ENCODE measurements at regions not wholly inside any gene's neighbourhood (a gene's known extent, or its start where the extent isn't known, plus 50 kb on each side); places are given as distances from the start of the nearest gene placed in this dataset.
A peak's percentile ranks its signal among the peaks of the same experiment; 100 is the strongest.

DNA sequence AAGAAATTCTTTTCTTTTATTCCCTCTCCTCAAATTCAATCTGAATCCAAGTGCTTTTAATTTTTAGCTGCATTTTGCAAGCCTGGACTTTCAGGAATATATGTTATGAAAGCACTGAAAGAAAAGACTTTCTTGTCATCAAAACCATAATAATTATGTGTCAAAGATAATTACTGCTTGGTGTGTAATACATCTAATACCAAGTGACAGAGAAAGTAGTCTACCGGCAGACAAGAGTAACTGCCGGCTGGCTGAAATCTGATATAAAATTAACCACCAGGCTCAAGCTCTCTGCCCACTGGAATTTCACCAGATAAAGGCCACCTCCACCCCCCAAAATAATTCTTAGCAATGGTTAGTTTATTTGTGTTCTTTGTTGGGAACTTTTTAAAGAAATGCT is 220.9 kb upstream of the CDIN1 start:
- ATAC-seq (ENCODE audit: poor library complexity) (no peak), DNase-seq (no peak)

DNA sequence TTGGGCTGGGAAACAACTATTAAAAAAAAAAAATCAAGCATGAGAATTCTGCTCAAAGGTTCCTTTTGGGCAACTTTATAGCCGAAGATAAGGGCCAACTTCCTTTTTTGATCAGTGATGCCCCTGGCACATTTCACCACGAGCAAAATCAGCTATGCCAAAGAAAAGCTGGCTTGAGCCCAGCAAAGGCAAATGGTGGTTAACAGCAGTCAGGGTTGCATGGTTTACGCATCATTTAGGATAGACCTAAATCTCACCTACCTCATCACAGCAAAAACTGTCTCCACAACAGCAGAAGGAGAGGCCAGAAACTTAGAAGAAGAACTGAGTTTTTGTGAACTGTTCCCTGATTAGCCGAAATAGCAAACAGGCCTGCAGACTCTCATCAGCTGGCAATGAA is 220.1 kb upstream of the CDIN1 start:
- intact Hi-C loops (cut with DNase I): no loop called here
- ATAC-seq (ENCODE audit: poor library complexity) (no peak), DNase-seq (no peak)

More for the DNA sequence above, 220.9 kb upstream of the CDIN1 start:
- intact Hi-C loops (cut with DNase I): no loop called here

DNA sequence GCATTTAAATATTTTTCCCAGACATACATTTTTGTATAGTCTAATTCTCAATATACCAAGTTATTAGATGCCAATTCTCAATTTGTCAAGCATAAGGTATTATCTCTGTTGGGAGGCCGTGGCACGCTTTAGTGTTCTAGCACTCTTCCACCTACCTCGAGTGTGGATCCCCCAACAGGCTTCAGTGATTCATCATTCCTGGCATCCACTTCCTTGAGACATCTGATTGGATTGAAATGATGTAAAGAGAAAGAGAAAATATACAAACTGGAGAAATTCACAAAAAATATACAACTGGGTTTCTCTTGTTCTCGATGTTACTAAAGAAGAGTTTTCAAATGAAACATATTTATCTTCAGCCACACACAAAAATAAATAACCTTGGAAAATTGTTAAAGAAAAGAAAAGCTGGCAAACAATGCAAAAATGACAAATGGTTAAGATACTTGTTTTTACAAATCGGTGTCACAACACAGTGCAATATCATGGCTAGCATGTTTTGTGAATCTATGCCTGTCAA is 218.0 kb upstream of the CDIN1 start:
- ATAC-seq (ENCODE audit: poor library complexity) (no peak), DNase-seq (no peak)
- intact Hi-C loops (cut with DNase I): no loop called here

DNA sequence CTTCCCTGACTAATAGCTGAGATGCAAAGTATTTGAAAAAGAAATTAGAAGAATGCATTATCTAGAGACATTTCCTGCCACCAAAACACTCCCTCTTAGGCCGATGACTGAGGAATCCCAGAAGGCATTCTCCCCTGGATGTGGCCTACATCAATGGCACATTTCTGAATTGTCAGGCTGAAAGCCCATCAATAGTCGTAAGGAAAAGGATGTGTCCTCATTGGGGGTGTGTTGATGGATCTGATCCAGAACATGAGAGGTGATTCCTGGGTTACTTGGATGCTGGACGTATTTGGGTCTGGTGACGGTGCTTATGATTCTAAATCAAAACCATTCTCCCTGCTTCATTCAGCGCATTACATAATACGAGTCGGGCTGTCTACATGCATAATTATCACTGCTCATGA is 216.9 kb upstream of the CDIN1 start:
- ATAC-seq (ENCODE audit: poor library complexity): peak; percentile 39
- DNase-seq: no peak
- intact Hi-C loops (cut with DNase I): no loop called here

DNA sequence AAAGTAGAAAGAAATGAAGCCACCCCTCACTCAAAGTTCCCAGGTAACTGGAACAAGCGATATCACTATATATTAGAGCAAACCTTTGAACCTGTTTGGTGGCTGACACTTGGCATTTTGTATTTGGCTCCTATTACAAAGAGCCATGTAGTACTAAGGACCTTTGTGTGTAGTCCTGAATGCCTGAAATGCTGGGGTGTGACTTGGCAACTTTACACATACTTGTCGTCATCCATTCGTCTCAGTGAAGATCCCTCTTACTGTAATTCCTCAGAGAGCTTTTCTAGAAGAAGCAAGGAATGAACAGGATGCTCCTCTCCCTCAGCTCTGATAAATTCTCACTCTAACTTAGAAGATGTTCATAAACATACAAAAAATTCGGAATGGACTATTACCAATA is 216.1 kb upstream of the CDIN1 start:
- ATAC-seq (ENCODE audit: poor library complexity) (peak; percentile 27), DNase-seq (no peak)
- intact Hi-C loops (cut with DNase I): no loop called here

DNA sequence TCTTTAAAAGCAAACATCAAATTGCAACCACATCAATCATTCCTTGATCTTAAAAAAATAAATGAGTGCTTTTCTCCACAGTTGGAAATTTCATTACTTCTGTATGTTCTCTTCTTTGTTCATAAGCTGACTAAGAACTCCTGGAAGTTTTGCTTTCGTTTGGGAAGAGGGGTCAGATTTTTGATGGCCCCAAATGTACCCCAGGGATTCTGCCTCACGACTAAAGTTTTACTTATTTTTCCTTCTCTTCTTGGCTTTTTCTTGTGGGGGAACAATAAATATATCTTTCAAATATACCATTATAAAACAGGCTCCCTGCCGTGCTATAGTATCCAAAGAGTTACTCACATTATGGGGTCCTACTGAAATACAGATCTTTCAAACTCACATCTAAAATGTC is 215.0 kb upstream of the CDIN1 start:
- intact Hi-C loops (cut with DNase I): no loop called here
- DNase-seq (no peak), ATAC-seq (ENCODE audit: poor library complexity) (no peak)

DNA sequence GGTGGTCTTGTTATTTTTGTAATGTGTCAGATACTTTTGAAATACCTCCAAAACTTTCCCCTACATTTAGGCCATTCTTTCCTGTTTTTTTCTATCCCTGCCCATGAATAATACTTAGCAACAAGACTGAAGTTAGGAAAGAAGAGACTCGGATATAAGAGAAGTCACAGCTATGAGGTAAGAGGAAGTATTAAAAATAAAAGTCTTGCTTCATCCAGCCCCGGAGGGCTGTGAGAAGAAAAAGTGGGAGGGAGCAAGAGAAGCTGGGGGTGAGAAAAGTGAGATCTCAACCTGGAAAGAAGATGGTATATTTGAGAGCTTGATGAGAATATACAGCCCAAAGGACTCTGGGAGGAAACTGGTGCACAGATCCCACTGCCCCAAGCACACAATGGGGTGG is 213.5 kb upstream of the CDIN1 start:
- DNase-seq: no peak
- intact Hi-C loops (cut with DNase I): no loop called here
- no peak for ATAC-seq (ENCODE audit: poor library complexity)

DNA sequence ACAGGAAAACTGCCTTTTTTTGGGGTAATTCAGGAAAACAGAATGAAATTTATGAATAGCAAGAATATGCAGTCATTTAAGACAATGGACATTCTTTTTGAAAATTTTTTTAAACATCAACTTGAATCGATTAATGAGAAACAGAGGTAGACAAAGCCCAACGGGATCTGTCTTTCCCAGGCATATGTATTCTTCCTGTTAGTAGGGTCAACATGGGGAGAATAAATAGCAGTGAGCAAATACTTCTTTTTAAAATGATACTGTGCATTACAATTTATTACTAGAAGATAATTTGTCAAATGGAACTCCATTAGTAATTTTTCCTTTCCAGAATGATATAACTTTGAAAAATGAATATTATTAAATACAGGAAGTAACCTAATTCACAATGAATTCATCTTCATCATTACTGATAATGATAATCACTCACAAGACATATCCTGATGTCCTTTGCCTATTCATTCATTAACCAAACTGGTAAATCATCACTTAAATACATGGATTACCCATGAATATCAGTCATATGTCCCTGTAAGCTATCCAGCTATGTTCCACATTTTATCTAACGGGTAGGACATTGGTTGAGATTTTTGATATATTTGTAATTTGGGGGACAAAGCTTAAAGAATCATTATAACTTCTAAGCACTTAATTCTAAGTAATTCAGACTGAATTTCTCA is 209.2 kb upstream of the CDIN1 start:
- no peak for DNase-seq
- intact Hi-C loops (cut with DNase I): no loop called here
- no peak for ATAC-seq (ENCODE audit: poor library complexity)

DNA sequence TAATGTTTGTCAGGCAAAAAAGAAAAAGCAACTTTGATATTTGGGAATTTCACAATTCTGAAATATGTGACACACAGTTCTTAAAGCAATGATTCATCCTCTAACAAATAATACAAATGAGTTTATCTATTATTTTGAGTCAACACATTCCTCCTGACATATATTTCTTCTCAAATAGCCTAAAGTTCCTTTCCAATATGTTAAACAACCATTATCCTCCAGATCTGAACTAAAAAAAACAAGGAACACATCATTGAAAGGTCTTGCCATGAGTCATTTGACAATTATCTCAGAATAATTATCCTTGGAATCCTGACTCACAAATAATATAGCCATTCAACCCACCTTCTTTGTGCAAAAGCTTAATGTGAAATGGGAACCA is 208.7 kb upstream of the CDIN1 start:
- ATAC-seq (ENCODE audit: poor library complexity) (no peak), DNase-seq (no peak)
- intact Hi-C loops (cut with DNase I): no loop called here

DNA sequence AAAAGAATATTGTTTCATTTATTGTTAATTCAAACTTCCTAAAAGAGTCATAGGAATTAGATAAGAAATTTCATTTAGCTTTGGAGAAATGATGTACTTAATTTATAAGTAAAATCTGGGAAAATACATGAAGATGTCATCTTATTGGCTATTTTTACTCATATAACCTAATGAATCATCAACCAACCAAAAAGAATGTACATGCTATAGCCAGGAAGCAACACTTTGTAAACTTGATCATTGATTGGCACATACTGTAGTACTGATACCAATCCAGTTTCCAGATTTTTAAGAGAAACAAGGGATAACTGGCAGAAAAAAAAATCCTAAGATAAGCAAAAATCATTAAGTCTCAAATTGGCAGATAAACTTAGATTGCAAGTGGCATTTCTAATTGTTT is 207.9 kb upstream of the CDIN1 start:
- intact Hi-C loops (cut with DNase I): no loop called here
- no peak for DNase-seq
- no peak for ATAC-seq (ENCODE audit: poor library complexity)

DNA sequence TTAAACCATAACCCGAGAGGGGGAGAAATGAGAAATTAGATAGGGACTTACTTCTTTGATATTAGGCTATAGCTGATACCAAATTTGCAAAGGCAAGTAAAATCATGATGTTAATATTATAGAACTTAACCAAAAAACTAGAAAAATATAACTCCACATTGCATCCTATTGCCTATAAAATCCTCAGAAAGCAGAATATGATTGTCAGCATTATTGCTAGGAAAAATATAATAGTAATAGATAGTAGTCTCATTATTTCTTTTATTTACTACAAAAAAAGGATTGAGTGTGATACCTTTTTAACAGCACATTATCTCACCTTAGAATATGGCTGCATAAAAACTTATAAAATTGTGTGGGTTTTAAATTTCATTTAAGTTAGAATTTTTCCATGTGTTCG is 206.5 kb upstream of the CDIN1 start:
- DNase-seq (no peak), ATAC-seq (ENCODE audit: poor library complexity) (no peak)
- intact Hi-C loops (cut with DNase I): no loop called here

DNA sequence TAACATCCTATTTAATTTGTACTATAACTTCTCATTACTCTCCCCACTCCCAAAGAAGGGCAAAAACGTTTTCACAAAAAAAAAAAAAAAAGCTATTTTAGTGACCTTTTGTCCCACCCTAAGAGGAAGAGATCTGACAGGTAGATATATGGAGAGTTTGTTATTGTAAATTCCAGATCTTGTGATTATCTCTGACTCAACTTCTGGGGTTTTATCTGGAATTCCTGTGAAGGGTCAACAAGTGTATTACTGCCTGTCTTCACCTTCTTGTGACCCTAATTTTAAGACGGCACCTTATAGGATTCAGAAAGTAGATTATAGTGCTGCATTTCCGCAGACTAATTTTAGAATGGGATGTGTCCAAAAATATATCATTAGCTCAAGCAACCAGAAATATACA is 205.9 kb upstream of the CDIN1 start:
- intact Hi-C loops (cut with DNase I): no loop called here
- ATAC-seq (ENCODE audit: poor library complexity) (no peak), DNase-seq (no peak)

DNA sequence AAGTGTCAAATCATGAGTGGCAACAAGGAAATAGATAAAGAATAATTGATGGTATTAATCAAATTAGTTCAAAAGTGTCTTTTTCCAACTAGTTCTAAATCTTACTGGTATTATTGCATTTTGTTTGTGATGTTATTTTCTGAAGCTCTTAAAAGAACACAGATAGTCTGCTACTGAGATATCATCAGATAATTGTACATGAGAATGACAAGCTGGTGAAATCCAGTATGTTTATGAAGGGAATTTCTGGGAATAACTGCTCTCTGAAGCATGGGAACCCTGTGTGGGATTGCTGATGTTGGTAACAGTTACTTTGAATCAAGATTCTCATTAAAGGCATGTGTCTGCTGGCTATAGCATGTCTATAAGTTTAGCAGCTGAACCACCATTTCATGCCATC is 190.3 kb upstream of the CDIN1 start:
- DNase-seq: no peak
- ATAC-seq (ENCODE audit: poor library complexity): no peak

DNA sequence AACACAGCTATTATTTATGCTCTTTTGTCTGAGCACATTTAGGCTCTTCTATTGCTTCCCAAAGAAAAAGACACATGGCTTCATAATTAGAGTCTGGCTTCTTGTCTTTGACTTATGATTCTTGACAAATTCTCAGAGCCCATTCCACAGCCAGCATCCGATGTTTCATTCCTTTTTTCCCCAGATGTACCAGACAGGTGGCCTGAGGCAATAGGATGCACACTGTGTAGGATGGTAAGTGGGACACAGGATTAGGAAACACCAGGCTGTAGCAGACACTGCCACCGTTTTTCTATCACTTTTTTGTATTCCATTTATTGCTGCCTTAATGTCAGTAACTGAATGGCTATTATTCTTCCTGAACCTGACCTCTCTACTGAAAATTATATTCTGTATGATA is 188.9 kb upstream of the CDIN1 start:
- ATAC-seq (ENCODE audit: poor library complexity): no peak
- intact Hi-C loops (cut with DNase I): no loop called here
- no peak for DNase-seq

More for the DNA sequence above, 190.3 kb upstream of the CDIN1 start:
- intact Hi-C loops (cut with DNase I): no loop called here

DNA sequence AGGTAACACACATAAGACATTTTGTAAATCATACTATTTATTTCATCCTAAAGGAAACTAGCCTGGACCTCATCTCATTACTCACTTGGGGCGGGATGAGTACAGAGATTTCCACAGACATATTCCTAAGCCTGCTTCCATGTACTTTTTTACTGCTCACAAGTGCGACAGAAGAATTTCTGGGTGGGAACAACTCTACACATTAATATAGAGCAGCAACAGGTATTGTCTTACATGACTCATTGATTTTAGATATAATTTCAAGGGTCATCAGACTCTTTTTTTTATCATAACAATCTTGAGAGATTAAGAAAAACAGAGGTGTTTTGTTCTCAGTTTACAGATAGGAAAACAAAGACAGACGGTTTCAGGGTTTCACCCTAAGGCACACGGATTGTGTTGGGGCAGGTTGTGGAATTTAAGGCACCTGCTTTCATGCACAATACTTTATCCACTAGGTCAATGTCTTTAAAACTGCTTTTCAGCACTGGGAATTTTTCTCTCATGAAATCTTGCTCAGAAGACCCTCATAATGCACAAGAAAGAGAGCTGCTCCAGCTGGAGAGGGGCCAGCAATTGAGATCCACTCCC is 186.7 kb upstream of the CDIN1 start:
- DNase-seq (no peak), ATAC-seq (ENCODE audit: poor library complexity) (no peak)
- intact Hi-C loops (cut with DNase I): no loop called here

DNA sequence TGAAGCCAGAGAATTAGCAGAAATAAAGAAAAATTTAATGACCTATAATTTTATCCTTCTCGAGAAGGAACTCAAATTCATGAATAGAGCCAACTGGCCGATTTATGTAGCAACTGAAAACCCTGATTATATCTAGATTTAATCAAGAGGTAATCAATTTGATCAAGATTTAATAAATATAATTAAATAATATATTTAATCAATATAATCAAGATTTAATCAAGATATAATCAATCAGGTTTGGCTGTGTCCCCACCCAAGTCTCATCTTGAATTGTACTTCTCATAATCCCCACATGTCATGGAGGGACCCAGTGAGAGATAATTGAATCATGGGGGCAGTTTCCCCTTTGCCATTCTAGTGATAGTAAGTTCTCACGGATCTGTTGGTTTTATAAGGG is 181.2 kb upstream of the CDIN1 start:
- intact Hi-C loops (cut with DNase I): no loop called here
- ATAC-seq (ENCODE audit: poor library complexity): no peak
- no peak for DNase-seq

DNA sequence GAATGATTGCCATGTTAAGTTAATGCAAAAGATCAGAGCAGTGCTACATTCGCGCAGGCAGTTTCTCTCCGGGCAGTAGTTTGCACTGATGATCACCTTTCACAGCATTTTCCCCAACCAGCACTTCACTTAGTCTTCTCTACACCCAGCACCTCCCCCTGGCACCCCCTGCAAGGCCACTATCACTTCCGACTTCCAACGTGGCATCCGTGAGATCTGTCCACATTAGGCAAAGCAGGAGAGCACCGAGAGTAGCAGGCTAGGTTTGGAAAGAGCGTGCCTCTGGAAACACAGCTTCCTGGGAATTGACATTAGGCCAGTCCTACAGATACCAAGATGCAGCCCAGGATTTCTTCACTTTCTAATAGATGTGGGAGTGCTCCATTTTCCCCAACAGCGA is 180.2 kb upstream of the CDIN1 start:
- no peak for DNase-seq
- intact Hi-C loops (cut with DNase I): no loop called here
- ATAC-seq (ENCODE audit: poor library complexity): no peak

DNA sequence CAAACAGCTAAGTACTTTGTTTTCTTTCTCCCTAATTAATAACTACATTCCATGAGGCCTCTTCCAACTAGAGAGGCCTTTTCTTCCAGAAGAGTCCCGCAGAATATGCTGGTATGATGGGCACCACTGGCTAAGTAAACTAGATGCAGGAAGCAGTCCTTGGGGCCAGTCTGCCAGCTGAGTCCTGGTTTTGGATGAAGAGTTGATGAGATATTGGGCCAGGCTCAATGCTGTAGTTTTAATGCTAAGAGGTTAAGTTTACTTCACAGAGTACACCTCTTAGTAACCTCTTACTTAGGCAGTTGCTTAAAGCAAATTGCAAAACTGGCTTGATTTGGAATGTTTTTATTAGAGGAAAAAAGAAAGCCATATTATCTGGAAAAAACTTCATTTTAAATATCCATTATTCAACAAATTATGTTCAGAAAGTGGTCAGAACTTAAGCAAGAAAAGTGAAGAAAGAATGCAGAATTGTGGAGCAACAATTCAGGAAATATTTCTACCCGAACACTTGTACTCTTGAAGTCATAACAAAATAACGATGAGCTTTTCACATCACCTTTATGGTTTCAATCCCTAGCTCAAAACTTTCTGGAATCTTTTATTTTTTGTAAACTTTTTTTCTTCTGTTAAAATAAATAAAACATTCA is 178.4 kb upstream of the CDIN1 start:
- ATAC-seq (ENCODE audit: poor library complexity) (no peak), DNase-seq (no peak)
- intact Hi-C loops (cut with DNase I): no loop called here

DNA sequence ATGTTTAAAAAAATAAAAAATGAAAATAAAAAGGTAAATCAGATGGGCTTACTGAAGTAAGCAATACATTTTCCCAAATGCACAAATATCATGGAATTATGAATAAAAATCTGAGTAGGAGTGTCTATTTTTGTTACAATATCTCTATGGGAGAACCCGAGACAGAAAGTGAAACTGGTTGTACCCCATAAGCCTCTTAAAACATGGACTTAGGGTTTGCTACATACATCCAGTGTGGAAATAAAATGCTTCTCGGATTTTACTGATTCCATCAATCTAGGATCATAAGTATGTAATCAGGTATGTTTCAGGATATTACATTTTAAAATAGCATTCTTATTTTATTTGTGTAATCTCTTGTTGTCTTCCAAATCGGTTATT is 177.8 kb upstream of the CDIN1 start:
- ATAC-seq (ENCODE audit: poor library complexity) (no peak), DNase-seq (no peak)
- intact Hi-C loops (cut with DNase I): no loop called here

DNA sequence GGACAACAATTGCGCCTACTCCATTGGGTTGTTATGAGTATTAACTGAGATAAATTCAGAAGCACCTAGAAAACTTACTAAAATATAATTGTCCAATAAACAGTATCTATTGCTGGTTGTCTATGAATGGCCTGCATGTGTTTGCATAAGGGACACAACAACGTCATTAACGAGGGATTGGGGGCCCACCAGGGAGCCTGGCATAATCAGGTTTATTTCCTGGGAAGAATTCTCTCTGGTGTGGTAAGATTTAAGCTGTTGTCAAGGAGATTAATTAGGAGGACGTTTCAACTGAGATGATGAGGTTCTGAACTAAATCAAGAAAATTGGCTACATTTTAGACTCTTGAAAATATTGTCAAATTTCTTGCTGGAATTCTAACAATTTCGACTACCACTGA is 176.1 kb upstream of the CDIN1 start:
- ATAC-seq (ENCODE audit: poor library complexity) (no peak), DNase-seq (no peak)
- intact Hi-C loops (cut with DNase I): no loop called here

Measured in Right ventricle myocardium superior (tissue), 1 donor.